Liver (tissue), 8 donors: ENCODE measurements at regions not wholly inside any gene's neighbourhood (a gene's known extent, or its start where the extent isn't known, plus 50 kb on each side); places are given as distances from the start of the nearest gene placed in this dataset.

ENCODE experiments used
- DNase-seq: peaks from one replicate; pipeline ENCODE4 v3.0.0-alpha.2; 2017; ENCODE audit warnings: low spot score
- H3K27ac ChIP-seq, 2 donors: one replicate each; pipeline ENCODE4 v1.7.0; 2013; ENCODE audit warnings: inconsistent platforms in 2 of 2, low read length in 2 of 2, control low read depth in 1 of 2, low read depth in 1 of 2, mild to moderate bottlenecking in 1 of 2
- H3K27me3 ChIP-seq, 4 donors: one replicate each; pipeline versions ENCODE4 v1.6.1 to v1.7.0; 2013; ENCODE audit warnings: low read length in 3 of 4, inconsistent platforms in 1 of 4, mild to moderate bottlenecking in 1 of 4, moderate library complexity in 1 of 4; ENCODE audit not compliant: control insufficient read depth in 4 of 4, insufficient read depth in 4 of 4
- H3K36me3 ChIP-seq, 4 donors: one replicate each; pipeline versions ENCODE4 v1.6.1 to v1.7.0; 2013; ENCODE audit warnings: low read length in 3 of 4, mild to moderate bottlenecking in 3 of 4, low read depth in 1 of 4, moderate library complexity in 1 of 4; ENCODE audit not compliant: control insufficient read depth in 4 of 4, insufficient read depth in 3 of 4
- H3K4me1 ChIP-seq, 4 donors: one replicate each; pipeline versions ENCODE4 v1.6.1 to v1.7.0; 2013; ENCODE audit warnings: low read length in 3 of 4, mild to moderate bottlenecking in 3 of 4, moderate library complexity in 1 of 4; ENCODE audit not compliant: control insufficient read depth in 4 of 4, insufficient read depth in 4 of 4
- H3K4me3 ChIP-seq, 3 donors: one replicate each; pipeline versions ENCODE4 v1.6.1 to v1.7.0; 2013; ENCODE audit warnings: low read length in 3 of 3, control low read depth in 1 of 3, low read depth in 1 of 3, mild to moderate bottlenecking in 1 of 3
- H3K9ac ChIP-seq, 2 donors: one replicate each; pipeline ENCODE4 v1.7.0; 2013; ENCODE audit warnings: low read length in 2 of 2, mild to moderate bottlenecking in 2 of 2, moderate library complexity in 2 of 2, control low read depth in 1 of 2, low read depth in 1 of 2
- H3K9me3 ChIP-seq, 4 donors: one replicate each; pipeline versions ENCODE4 v1.6.1 to v1.7.0; 2013; ENCODE audit warnings: low read length in 3 of 4; ENCODE audit not compliant: control insufficient read depth in 4 of 4
- EGR1 ChIP-seq, 2 donors: IDR thresholded peaks; 2 replicates each; pipeline ENCODE4 v1.6.1; 2016 to 2018; ENCODE audit warnings: antibody characterized with exemption in 2 of 2, low read depth in 2 of 2
- FOXA1 ChIP-seq: IDR thresholded peaks from 2 replicates; pipeline ENCODE4 v1.6.1; 2016; ENCODE audit warnings: antibody characterized with exemption
- FOXA2 ChIP-seq: IDR thresholded peaks from 2 replicates; pipeline ENCODE4 v1.6.1; 2016; ENCODE audit warnings: antibody characterized with exemption
- GABPA ChIP-seq, 2 donors: IDR thresholded peaks in 1 of 2; conservative IDR thresholded peaks in 1 of 2; 2 replicates each; pipeline ENCODE4 v1.6.1; 2016; ENCODE audit warnings: antibody characterized with exemption in 2 of 2, mild to moderate bottlenecking in 1 of 2, moderate library complexity in 1 of 2
- HNF4G ChIP-seq: IDR thresholded peaks from 2 replicates; pipeline ENCODE4 v1.6.1; 2016; ENCODE audit warnings: antibody characterized with exemption
- NR2F2 ChIP-seq: IDR thresholded peaks from 2 replicates; pipeline ENCODE4 v1.6.1; 2016; ENCODE audit warnings: antibody characterized with exemption
- SP1 ChIP-seq: IDR thresholded peaks from 2 replicates; pipeline ENCODE4 v1.6.1; 2018; ENCODE audit warnings: antibody characterized with exemption, mild to moderate bottlenecking
- TAF1 ChIP-seq: conservative IDR thresholded peaks from 2 replicates; pipeline ENCODE4 v1.6.1; 2016; ENCODE audit warnings: antibody characterized with exemption, mild to moderate bottlenecking
- WGBS: extraction: QIAGEN DNeasy Blood & Tissue Kit; methylation state at CpG from one replicate; pipeline ENCODE4 v1.1.7; 2013; 5-methylcytosine and 5-hydroxymethylcytosine counted together
- TF ChIP-seq, protein P1 (sequence below): fragments of 150-350 bp; IDR thresholded peaks from 2 replicates; pipeline ENCODE4 v1.5.1; 2017; ENCODE audit warnings: improper control_type of control experiment, low read depth, low read length; ENCODE audit not compliant: missing input control
- TF ChIP-seq, protein P2 (sequence below): IDR thresholded peaks from 2 replicates; pipeline ENCODE4 v1.6.1; 2016; ENCODE audit warnings: antibody characterized with exemption, mild to moderate bottlenecking
- TF ChIP-seq, protein P3 (sequence below): IDR thresholded peaks from 2 replicates; pipeline ENCODE4 v1.6.1; 2016; ENCODE audit warnings: antibody characterized with exemption
- donor health status: healthy.
- donor health status: healthy.
- donor health status: healthy.
- donor health status: healthy.
- donor health status: healthy.

GRCh38 chr1:222040955-222041354 lies 299.1 kb upstream of the DUSP10 start:
- no peak for DNase-seq

DNA sequence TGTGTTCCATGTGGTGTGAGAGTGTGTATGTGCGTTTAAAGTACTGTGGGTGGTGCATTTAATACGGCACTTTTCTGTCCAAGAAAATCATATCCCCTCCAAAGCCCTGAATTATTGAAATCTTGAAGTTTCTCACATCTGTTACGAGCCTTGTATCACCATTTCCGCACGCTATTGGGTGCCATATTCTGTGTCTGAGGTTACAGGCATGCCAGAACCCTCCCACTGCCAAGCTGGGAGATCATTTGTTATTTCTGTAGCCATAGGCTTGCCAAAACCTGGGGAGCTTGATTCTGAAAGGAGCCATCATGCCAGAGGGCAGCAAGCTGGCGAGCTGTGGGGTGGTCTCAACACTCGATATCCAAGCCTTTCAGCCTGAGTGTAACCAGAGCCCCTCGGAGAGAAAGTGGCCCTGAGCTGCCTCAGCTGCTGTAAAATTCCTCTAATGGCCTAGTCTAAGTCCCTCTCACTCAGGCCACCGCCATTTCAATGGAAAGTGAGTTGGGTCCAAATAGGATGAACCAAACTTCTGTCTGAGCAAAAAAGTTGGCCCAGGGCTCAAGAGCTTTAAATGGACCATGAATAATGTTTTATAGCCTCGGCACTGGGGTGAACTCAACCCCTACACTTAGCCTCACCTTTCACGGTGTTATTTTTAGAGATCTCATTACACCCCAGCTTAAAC lies 298.4 kb upstream of the DUSP10 start:
- DNase-seq, result no peak
- H3K9me3 ChIP-seq, result no peaks in the 10 kb centered on the region
- H3K27me3 ChIP-seq, result no peaks in the 10 kb centered on the region
- H3K9ac ChIP-seq, result no peak overlapping the region
- H3K36me3 ChIP-seq, result no peaks in the 10 kb centered on the region
- WGBS, result 96% methylated on average over 11 of the region's 11 CpGs
- H3K4me1 ChIP-seq, result peaks cover 0 to 9% (median 5%) of the 10 kb centered on the region in 4 donors
- TF ChIP-seq SP1, result no peak
- TF ChIP-seq TAF1, result no peak
- TF ChIP-seq, protein P1, sequence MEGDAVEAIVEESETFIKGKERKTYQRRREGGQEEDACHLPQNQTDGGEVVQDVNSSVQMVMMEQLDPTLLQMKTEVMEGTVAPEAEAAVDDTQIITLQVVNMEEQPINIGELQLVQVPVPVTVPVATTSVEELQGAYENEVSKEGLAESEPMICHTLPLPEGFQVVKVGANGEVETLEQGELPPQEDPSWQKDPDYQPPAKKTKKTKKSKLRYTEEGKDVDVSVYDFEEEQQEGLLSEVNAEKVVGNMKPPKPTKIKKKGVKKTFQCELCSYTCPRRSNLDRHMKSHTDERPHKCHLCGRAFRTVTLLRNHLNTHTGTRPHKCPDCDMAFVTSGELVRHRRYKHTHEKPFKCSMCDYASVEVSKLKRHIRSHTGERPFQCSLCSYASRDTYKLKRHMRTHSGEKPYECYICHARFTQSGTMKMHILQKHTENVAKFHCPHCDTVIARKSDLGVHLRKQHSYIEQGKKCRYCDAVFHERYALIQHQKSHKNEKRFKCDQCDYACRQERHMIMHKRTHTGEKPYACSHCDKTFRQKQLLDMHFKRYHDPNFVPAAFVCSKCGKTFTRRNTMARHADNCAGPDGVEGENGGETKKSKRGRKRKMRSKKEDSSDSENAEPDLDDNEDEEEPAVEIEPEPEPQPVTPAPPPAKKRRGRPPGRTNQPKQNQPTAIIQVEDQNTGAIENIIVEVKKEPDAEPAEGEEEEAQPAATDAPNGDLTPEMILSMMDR, result no peak
- H3K27ac ChIP-seq, result no peak overlapping the region
- H3K4me3 ChIP-seq, result no peak overlapping the region

More at GRCh38 chr1:222040955-222041354, 299.1 kb upstream of the DUSP10 start:
- Histone ChIP-seq H3K27me3 (no peaks in the 10 kb centered on the region), H3K4me1 (peaks cover 0 to 9% (median 5%) of the 10 kb centered on the region in 4 donors), H3K9ac (no peak overlapping the region), H3K27ac (no peak overlapping the region), H3K4me3 (no peak overlapping the region), H3K9me3 (no peaks in the 10 kb centered on the region), H3K36me3 (no peaks in the 10 kb centered on the region)
- 95% methylated on average over 4 of the region's 4 CpGs for WGBS
- TF ChIP-seq GABPA (IDR thresholded peaks at IDR 0.05 in 1 of 2, conservative IDR thresholded peaks at IDR 0.05 in 1 of 2), result no peak
- no peak for TF ChIP-seq EGR1 (IDR thresholded peaks at IDR 0.05; ENCODE audit: low read depth in 2 of 2)
- TF ChIP-seq, protein P2, sequence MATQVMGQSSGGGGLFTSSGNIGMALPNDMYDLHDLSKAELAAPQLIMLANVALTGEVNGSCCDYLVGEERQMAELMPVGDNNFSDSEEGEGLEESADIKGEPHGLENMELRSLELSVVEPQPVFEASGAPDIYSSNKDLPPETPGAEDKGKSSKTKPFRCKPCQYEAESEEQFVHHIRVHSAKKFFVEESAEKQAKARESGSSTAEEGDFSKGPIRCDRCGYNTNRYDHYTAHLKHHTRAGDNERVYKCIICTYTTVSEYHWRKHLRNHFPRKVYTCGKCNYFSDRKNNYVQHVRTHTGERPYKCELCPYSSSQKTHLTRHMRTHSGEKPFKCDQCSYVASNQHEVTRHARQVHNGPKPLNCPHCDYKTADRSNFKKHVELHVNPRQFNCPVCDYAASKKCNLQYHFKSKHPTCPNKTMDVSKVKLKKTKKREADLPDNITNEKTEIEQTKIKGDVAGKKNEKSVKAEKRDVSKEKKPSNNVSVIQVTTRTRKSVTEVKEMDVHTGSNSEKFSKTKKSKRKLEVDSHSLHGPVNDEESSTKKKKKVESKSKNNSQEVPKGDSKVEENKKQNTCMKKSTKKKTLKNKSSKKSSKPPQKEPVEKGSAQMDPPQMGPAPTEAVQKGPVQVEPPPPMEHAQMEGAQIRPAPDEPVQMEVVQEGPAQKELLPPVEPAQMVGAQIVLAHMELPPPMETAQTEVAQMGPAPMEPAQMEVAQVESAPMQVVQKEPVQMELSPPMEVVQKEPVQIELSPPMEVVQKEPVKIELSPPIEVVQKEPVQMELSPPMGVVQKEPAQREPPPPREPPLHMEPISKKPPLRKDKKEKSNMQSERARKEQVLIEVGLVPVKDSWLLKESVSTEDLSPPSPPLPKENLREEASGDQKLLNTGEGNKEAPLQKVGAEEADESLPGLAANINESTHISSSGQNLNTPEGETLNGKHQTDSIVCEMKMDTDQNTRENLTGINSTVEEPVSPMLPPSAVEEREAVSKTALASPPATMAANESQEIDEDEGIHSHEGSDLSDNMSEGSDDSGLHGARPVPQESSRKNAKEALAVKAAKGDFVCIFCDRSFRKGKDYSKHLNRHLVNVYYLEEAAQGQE, result no peak
- no peak for TF ChIP-seq FOXA1
- no peak for TF ChIP-seq HNF4G
- no peak for TF ChIP-seq TAF1
- TF ChIP-seq, protein P3, sequence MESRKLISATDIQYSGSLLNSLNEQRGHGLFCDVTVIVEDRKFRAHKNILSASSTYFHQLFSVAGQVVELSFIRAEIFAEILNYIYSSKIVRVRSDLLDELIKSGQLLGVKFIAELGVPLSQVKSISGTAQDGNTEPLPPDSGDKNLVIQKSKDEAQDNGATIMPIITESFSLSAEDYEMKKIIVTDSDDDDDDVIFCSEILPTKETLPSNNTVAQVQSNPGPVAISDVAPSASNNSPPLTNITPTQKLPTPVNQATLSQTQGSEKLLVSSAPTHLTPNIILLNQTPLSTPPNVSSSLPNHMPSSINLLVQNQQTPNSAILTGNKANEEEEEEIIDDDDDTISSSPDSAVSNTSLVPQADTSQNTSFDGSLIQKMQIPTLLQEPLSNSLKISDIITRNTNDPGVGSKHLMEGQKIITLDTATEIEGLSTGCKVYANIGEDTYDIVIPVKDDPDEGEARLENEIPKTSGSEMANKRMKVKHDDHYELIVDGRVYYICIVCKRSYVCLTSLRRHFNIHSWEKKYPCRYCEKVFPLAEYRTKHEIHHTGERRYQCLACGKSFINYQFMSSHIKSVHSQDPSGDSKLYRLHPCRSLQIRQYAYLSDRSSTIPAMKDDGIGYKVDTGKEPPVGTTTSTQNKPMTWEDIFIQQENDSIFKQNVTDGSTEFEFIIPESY, result no peak
- no peak for TF ChIP-seq NR2F2
- no peak for TF ChIP-seq FOXA2
